ENCODE measurements at regions not wholly inside any gene's neighbourhood (a gene's known extent, or its start where the extent isn't known, plus 50 kb on each side); places are given as distances from the start of the nearest gene placed in this dataset.

GRCh38 chr7:119028736-119029135, 804.2 kb downstream of the ANKRD7 start:
- TF ChIP-seq CTCF (conservative IDR thresholded peaks at IDR 0.05; ENCODE audit: low read depth, low read length) (no peak), EZH2 (IDR thresholded peaks at IDR 0.05; ENCODE audit: borderline replicate concordance, low read depth, low read length, poor library complexity, severe bottlenecking) (no peak)

Data from A673 (cell line).